ENCODE measurements at regions not wholly inside any gene's neighbourhood (a gene's known extent, or its start where the extent isn't known, plus 50 kb on each side); places are given as distances from the start of the nearest gene placed in this dataset.

GRCh38 chr4:123659262-123659661 is 262.7 kb downstream of the SPRY1 start:
- no peak overlapping the region for H3K27ac Mint-ChIP-seq
- H3K36me3 Mint-ChIP-seq (ENCODE audit: low read depth): peaks cover 3% of the 10 kb centered on the region
- peaks cover 8% of the 10 kb centered on the region for H3K9me3 Mint-ChIP-seq
- H3K4me1 Mint-ChIP-seq (ENCODE audit: low read depth): peaks cover 13% of the 10 kb centered on the region
- H3K27me3 Mint-ChIP-seq: peaks cover 11% of the 10 kb centered on the region
- DNase-seq: no peak
- no peak overlapping the region for H3K4me3 Mint-ChIP-seq

- DNase-seq: no peak
- H3K27me3 Mint-ChIP-seq: peaks cover 11% of the 10 kb centered on the region
- H3K27ac Mint-ChIP-seq: no peak overlapping the region
- peaks cover 13% of the 10 kb centered on the region for H3K4me1 Mint-ChIP-seq (ENCODE audit: low read depth)
- peaks cover 3% of the 10 kb centered on the region for H3K36me3 Mint-ChIP-seq (ENCODE audit: low read depth)
- peaks cover 8% of the 10 kb centered on the region for H3K9me3 Mint-ChIP-seq
- no peak overlapping the region for H3K4me3 Mint-ChIP-seq
These were observed 263.1 kb downstream of the SPRY1 start for GRCh38 chr4:123659730-123660129.

DNA sequence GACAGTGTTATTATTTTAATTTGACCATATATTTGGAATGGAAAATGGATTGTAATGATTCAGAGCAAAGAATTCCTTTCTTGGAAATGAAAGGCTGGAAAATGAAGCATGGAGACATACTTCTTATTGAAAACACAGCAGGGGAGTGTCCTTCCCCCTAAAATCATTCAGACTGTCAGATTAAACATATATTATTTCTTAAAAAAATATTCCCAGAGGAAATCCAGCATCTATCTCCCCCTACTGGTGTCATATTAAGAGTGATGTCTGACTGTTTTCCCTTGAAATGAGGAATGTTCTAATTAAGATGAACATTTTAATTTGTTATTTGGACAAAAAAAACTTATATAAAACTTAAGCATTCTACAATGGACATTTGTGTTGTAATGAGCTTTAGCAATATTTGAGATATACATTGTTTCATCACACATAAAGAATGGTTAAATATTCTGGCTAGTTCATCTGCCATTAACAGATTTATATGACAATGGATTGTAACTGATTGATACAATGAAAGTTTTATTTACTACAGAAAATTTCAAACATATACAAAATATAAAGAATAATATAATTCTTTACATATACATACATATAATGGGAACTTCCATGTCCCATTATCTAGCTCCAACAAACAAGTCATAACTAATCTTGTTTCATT is 264.6 kb downstream of the SPRY1 start:
- Mint-ChIP-seq H3K4me1 (ENCODE audit: low read depth) (peaks cover 13% of the 10 kb centered on the region), H3K4me3 (no peak overlapping the region), H3K36me3 (ENCODE audit: low read depth) (peaks cover 3% of the 10 kb centered on the region), H3K27me3 (peaks cover 18% of the 10 kb centered on the region), H3K27ac (no peak overlapping the region), H3K9me3 (peaks cover 8% of the 10 kb centered on the region)
- no peak for DNase-seq

GRCh38 chr4:123662827-123663226 is 266.2 kb downstream of the SPRY1 start:
- peaks cover under 1% of the 10 kb centered on the region for H3K9me3 Mint-ChIP-seq
- H3K36me3 Mint-ChIP-seq (ENCODE audit: low read depth): no peaks in the 10 kb centered on the region
- H3K4me3 Mint-ChIP-seq: no peak overlapping the region
- H3K27ac Mint-ChIP-seq: no peak overlapping the region
- no peak for DNase-seq
- H3K27me3 Mint-ChIP-seq: peaks cover 34% of the 10 kb centered on the region
- H3K4me1 Mint-ChIP-seq (ENCODE audit: low read depth): peaks cover 4% of the 10 kb centered on the region

GRCh38 chr4:123666486-123666885 is 269.9 kb downstream of the SPRY1 start:
- no peak overlapping the region for H3K27ac Mint-ChIP-seq
- no peak for DNase-seq
- peaks cover 2% of the 10 kb centered on the region for H3K9me3 Mint-ChIP-seq
- peaks cover 9% of the 10 kb centered on the region for H3K4me1 Mint-ChIP-seq (ENCODE audit: low read depth)
- H3K27me3 Mint-ChIP-seq: peaks cover 56% of the 10 kb centered on the region
- no peak overlapping the region for H3K4me3 Mint-ChIP-seq
- H3K36me3 Mint-ChIP-seq (ENCODE audit: low read depth): no peaks in the 10 kb centered on the region

- Mint-ChIP-seq H3K4me1 (ENCODE audit: low read depth) (peaks cover 18% of the 10 kb centered on the region), H3K27me3 (peaks cover 57% of the 10 kb centered on the region), H3K9me3 (peaks cover 2% of the 10 kb centered on the region), H3K4me3 (no peak overlapping the region), H3K36me3 (ENCODE audit: low read depth) (no peaks in the 10 kb centered on the region), H3K27ac (no peak overlapping the region)
- no peak for DNase-seq
These were observed 270.9 kb downstream of the SPRY1 start for GRCh38 chr4:123667496-123667895.

DNA sequence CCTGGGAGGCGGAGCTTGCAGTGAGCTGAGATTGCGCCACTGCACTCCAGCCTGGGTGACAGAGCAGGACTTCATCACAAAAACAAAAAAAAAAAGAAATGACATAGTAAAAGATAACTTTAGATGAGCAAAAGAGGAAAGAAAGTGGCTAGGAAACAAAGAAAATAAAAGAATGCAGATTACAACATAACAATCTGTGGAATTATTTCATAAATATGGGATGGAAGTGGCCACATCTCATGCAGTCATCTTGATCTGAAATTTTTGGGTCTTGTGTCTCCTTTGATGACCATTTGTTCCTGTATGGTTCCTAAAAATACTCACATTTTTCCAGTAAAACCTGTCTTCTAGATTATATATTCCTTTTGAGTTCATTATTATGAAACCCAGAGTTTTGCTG is 271.4 kb downstream of the SPRY1 start:
- Mint-ChIP-seq H3K9me3 (peaks cover 2% of the 10 kb centered on the region), H3K4me1 (ENCODE audit: low read depth) (peaks cover 22% of the 10 kb centered on the region), H3K27ac (no peak overlapping the region), H3K36me3 (ENCODE audit: low read depth) (no peaks in the 10 kb centered on the region), H3K4me3 (no peak overlapping the region), H3K27me3 (peaks cover 57% of the 10 kb centered on the region)
- no peak for DNase-seq

DNA sequence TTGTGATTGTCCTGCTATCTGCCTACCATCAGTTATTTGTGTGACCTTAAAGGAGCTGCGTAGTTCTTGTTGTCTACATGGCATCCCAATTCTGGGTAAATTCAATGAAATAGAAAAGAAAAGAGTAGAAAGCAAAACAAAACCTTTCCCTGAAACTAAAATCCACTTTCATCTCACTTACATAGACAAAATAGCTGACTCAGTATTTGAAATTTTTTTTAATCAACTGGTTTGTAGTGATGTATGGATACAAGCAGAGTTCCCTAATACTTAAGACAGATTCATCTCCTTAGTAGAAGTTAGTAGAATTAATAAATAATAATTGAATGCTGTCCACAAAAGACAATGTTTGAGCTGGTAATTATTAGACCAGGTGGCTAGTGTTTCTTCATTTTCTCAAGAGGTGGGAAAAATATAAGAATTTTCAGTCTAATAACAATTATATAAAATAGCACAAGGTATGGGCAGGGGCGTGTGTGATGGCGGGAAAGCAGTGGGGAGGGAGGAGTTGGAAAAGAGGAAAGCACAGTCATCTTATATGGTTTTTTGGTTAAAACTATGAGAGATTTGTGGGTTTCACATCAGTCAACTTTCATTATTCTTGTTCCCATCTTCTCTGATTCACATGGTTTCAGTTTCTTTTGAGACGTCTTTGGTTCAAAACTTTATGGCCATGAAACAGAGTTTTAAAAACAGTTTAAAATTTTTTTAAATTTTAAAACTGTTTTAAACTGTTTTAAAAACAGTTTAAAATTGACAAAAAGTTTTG is 275.2 kb downstream of the SPRY1 start:
- Mint-ChIP-seq H3K4me3 (no peak overlapping the region), H3K9me3 (peaks cover 5% of the 10 kb centered on the region), H3K36me3 (ENCODE audit: low read depth) (no peaks in the 10 kb centered on the region), H3K27ac (peak overlapping the region; percentile 74), H3K4me1 (ENCODE audit: low read depth) (peaks cover 35% of the 10 kb centered on the region), H3K27me3 (peaks cover 75% of the 10 kb centered on the region)
- DNase-seq: no peak

GRCh38 chr4:123672987-123673386 is 276.4 kb downstream of the SPRY1 start:
- Mint-ChIP-seq H3K36me3 (ENCODE audit: low read depth) (no peaks in the 10 kb centered on the region), H3K4me1 (ENCODE audit: low read depth) (peaks cover 35% of the 10 kb centered on the region), H3K9me3 (peaks cover 5% of the 10 kb centered on the region), H3K4me3 (no peak overlapping the region), H3K27me3 (peaks cover 74% of the 10 kb centered on the region), H3K27ac (no peak overlapping the region)
- DNase-seq: no peak

DNA sequence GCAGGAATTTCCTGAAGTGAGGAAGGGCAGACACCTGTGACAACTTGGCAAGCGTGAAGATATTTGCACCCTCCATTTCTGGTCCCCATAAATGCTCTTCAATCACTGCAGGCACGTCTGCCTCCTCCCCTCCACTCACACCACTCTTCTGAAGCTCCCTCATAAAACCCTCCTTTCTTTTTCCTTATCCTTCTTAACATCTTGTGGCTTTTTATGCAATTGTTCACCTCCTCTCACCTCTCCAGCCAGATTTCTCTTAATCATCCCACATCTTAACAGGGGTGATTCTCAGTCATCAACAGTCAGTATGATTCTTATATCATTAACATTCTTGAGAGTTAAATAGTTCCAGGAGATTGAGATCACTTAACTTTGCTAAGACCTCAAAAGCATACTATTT is 277.4 kb downstream of the SPRY1 start:
- DNase-seq: no peak
- H3K36me3 Mint-ChIP-seq (ENCODE audit: low read depth): no peaks in the 10 kb centered on the region
- no peak overlapping the region for H3K27ac Mint-ChIP-seq
- peaks cover 5% of the 10 kb centered on the region for H3K9me3 Mint-ChIP-seq
- peaks cover 35% of the 10 kb centered on the region for H3K4me1 Mint-ChIP-seq (ENCODE audit: low read depth)
- H3K4me3 Mint-ChIP-seq: no peak overlapping the region
- H3K27me3 Mint-ChIP-seq: peaks cover 71% of the 10 kb centered on the region

DNA sequence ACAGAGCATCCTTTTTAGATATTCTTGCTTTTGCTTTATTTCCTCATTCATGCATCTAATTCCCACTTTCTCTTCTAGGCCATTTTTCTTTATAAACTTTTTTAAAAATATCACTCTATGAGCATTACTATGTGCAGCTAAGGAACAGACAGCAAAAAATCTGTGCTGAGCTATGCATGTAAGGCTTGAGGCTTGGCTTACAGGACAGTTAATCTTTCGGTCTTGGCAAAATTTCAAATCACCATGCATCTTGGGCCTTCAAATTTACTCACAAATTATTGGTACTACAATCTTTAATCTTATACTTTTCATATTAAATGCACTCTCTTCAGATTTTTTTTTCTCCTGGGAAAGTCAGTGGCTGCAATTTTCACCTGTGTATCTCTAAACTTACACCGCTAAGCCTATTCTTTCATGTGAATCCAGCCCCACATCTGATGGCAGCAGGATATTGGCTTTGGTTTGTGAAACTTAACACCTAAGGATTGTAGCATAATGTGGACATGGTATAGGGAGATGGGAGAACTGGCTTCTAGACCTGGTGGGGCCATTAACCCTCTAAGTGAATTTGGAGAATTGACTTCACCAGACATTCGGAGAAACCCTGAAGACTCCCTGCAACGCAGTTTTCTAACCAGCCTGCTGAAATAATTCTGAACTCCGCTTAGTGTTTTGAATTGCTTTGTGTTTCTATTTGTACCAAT is 278.3 kb downstream of the SPRY1 start:
- DNase-seq: no peak
- Mint-ChIP-seq H3K4me1 (ENCODE audit: low read depth) (peaks cover 31% of the 10 kb centered on the region), H3K27ac (no peak overlapping the region), H3K27me3 (peaks cover 66% of the 10 kb centered on the region), H3K9me3 (peaks cover 3% of the 10 kb centered on the region), H3K36me3 (ENCODE audit: low read depth) (no peaks in the 10 kb centered on the region), H3K4me3 (no peak overlapping the region)

DNA sequence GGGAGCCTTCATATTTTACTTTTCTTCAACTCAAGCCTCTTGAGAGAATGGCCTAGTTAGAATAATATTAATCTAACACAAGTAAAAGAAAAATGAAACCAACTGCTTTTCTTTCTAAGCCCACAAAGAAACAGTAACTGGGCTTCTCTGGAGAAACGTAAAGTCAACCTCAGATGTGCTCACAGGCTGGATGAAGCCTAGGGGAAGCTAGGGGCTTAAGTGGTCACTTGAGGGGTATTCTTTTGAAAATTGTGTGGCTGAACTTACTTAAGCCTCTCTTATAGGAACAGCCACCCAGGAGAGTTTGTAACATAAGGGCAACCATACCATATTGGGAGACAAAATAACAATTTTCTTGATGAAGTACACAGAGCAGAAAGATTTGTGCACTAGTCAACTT is 279.0 kb downstream of the SPRY1 start:
- no peak overlapping the region for H3K27ac Mint-ChIP-seq
- no peaks in the 10 kb centered on the region for H3K36me3 Mint-ChIP-seq (ENCODE audit: low read depth)
- DNase-seq: no peak
- H3K9me3 Mint-ChIP-seq: peaks cover 3% of the 10 kb centered on the region
- H3K4me1 Mint-ChIP-seq (ENCODE audit: low read depth): peaks cover 31% of the 10 kb centered on the region
- no peak overlapping the region for H3K4me3 Mint-ChIP-seq
- peaks cover 63% of the 10 kb centered on the region for H3K27me3 Mint-ChIP-seq

DNA sequence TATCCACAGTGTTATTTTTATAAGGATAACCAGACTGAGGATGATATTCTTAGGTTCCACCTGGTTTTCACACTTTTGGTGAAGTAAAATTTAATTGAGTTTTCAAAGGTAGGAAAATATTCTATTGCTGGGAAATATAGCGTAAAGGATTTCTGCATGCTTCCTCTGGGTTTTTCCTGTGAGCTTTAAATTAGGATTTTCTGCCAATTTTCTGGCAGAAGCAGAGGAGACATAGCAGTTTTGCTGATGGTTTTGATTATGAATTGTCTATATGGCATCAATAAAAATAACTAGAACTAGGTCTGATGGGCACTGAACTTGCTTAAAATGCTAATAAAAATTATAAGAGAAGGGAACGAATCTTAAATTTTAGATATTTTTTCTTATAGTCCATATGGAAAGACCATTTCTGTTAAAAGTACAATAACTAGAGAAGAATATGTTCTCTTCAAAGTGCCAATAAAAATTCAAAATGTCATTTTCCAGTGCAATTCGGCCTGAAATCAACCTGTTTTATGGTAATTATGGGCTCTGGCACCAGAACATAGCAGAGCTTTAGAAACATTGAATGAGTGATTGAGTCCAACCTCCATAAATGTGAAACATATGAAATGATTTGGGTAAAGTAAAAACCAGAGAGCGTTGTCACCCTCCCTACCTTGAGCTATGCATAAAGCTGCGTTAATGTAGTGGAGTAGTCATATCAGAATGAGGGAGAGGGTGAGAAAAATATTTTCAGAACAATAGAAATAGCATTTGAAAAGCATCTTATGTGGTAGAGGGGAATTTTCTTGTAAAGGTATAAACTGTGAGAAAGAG is 279.7 kb downstream of the SPRY1 start:
- DNase-seq: no peak
- Mint-ChIP-seq H3K4me3 (no peak overlapping the region), H3K27ac (no peak overlapping the region), H3K27me3 (peaks cover 59% of the 10 kb centered on the region), H3K36me3 (ENCODE audit: low read depth) (no peaks in the 10 kb centered on the region), H3K4me1 (ENCODE audit: low read depth) (peaks cover 28% of the 10 kb centered on the region), H3K9me3 (peaks cover 3% of the 10 kb centered on the region)

GRCh38 chr4:123676890-123677229 is 280.3 kb downstream of the SPRY1 start:
- Mint-ChIP-seq H3K36me3 (ENCODE audit: low read depth) (no peaks in the 10 kb centered on the region), H3K4me1 (ENCODE audit: low read depth) (peaks cover 23% of the 10 kb centered on the region), H3K27ac (no peak overlapping the region), H3K27me3 (peaks cover 55% of the 10 kb centered on the region), H3K4me3 (no peak overlapping the region), H3K9me3 (peaks cover 3% of the 10 kb centered on the region)
- DNase-seq: no peak

Measured in activated T-cell treated with anti-CD3 and anti-CD28 coated beads, Interleukin-2, amount 50 U/mL, for 24 hours (primary cell).